PC-9 (cell line): ENCODE measurements at regions not wholly inside any gene's neighbourhood (a gene's known extent, or its start where the extent isn't known, plus 50 kb on each side); places are given as distances from the start of the nearest gene placed in this dataset.
"Not testable (repeated sequence)": the region's sequence is repeated elsewhere in the genome, so short reads cannot be mapped to it uniquely, and the experiment has no call there.

Source experiments
- BruUV-seq: library from RNA; stranded (reverse); fragments of 400-500 nt; replicated peaks from 2 replicates; lab custom pipeline; 2021; lab: Mats Ljungman, UMichigan
- CTCF ChIA-PET: fragments of 300-600 bp; sonication (Branson Sonifier 250); formaldehyde crosslinking; loops from one replicate; lab custom pipeline; 2022; ENCODE audit warnings: antibody characterized with exemption; lab: Charles Lee
- POLR2A ChIA-PET: fragments of 300-600 bp; sonication (Branson Sonifier 250); formaldehyde crosslinking; loops from one replicate; lab custom pipeline; 2022; ENCODE audit warnings: antibody characterized with exemption; ENCODE audit not compliant: unreplicated experiment; lab: Charles Lee
- DNase-seq, 2 experiments: peaks; one replicate each; pipeline versions ENCODE4 v3.0.0 to v3.0.0-alpha.2; 2015 to 2022; ENCODE audit warnings: mixed read lengths in 1 of 2
- H2AFZ ChIP-seq: fragments of 200-600 bp; sonication (generic); 2 replicates; pipeline ENCODE4 v1.8.1; 2017; ENCODE audit warnings: antibody characterized with exemption
- H3F3A ChIP-seq: fragments of 200-600 bp; sonication (generic); 2 replicates; pipeline ENCODE4 v1.8.1; 2017; ENCODE audit warnings: antibody characterized with exemption, mild to moderate bottlenecking, low read depth; ENCODE audit not compliant: insufficient read depth
- H3K27ac ChIP-seq: fragments of 200-600 bp; sonication (generic); 2 replicates; pipeline ENCODE4 v1.6.1; 2016; ENCODE audit warnings: mixed run types
- H3K27me3 ChIP-seq: fragments of 200-600 bp; sonication (generic); 2 replicates; pipeline ENCODE4 v1.6.1; 2016; ENCODE audit warnings: low read depth, mixed run types; ENCODE audit not compliant: insufficient read depth
- H3K36me3 ChIP-seq: fragments of 200-600 bp; sonication (generic); 2 replicates; pipeline ENCODE4 v1.6.1; 2016; ENCODE audit warnings: low read depth, mixed run types
- H3K4me1 ChIP-seq: fragments of 200-600 bp; sonication (generic); replicated peaks from 2 replicates; pipeline ENCODE4 v1.6.1; 2016; ENCODE audit warnings: mixed run types; ENCODE audit not compliant: insufficient read depth
- H3K4me2 ChIP-seq: fragments of 200-600 bp; sonication (generic); 2 replicates; pipeline ENCODE4 v1.6.1; 2017; ENCODE audit warnings: mixed run types
- H3K4me3 ChIP-seq: fragments of 200-600 bp; sonication (generic); 2 replicates; pipeline ENCODE4 v1.6.1; 2016; ENCODE audit warnings: mixed run types
- H3K79me2 ChIP-seq: fragments of 200-600 bp; sonication (generic); 2 replicates; pipeline ENCODE4 v1.6.1; 2017; ENCODE audit warnings: low read depth, mixed run types
- H3K9me2 ChIP-seq: fragments of 200-600 bp; sonication (generic); 2 replicates; pipeline ENCODE4 v1.8.1; 2017; ENCODE audit warnings: mild to moderate bottlenecking; ENCODE audit not compliant: insufficient read depth
- H3K9me3 ChIP-seq: fragments of 200-600 bp; sonication (generic); 2 replicates; pipeline ENCODE4 v1.8.1; 2016; ENCODE audit warnings: low read depth; ENCODE audit not compliant: insufficient read depth
- H4K20me1 ChIP-seq: fragments of 200-600 bp; sonication (generic); 2 replicates; pipeline ENCODE4 v1.8.1; 2017; ENCODE audit not compliant: insufficient read depth
- EZH2 ChIP-seq: fragments of 200-600 bp; sonication (generic); IDR thresholded peaks from 2 replicates; pipeline ENCODE4 v1.8.0; 2017; ENCODE audit warnings: antibody characterized with exemption, low read depth
- intact Hi-C: fragments of 100-400 bp; cut with micrococcal nuclease; formaldehyde crosslinking; loops from one replicate; pipeline ENCODE4 v1.10.0; 2022; ENCODE audit not compliant: unreplicated experiment
- TF ChIP-seq, protein P1 (sequence below): fragments of 200-600 bp; sonication (generic); conservative IDR thresholded peaks from 2 replicates; pipeline ENCODE4 v1.6.1; 2017; ENCODE audit warnings: mixed run types, antibody characterized with exemption, mild to moderate bottlenecking, moderate library complexity

DNA sequence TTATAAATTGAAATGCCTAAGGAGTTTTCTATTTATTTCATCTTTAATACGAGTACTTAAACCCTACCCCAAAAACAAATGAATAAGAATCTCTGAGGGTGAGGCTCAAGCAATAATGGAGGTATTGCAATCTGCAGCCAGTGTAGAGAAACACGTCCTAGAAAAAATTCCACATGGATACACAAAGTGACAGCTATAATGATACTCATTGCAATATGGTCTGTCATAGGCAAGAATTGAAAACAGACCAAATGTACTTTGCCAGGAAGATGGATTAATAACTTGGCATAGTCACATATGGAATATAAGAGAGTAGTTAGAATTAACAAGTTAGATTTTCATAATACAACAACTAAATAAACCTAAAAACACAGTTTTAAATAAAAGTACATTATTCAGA is 440.1 kb upstream of the STEAP1 start:
- no peak overlapping the region for H3K27ac ChIP-seq
- H3K4me2 ChIP-seq, result no peak overlapping the region
- no peaks in the 10 kb centered on the region for H3K36me3 ChIP-seq
- POLR2A ChIA-PET, result no interaction called here
- no peak for DNase-seq
- no peaks in the 10 kb centered on the region for H3K27me3 ChIP-seq
- TF ChIP-seq, protein P1, sequence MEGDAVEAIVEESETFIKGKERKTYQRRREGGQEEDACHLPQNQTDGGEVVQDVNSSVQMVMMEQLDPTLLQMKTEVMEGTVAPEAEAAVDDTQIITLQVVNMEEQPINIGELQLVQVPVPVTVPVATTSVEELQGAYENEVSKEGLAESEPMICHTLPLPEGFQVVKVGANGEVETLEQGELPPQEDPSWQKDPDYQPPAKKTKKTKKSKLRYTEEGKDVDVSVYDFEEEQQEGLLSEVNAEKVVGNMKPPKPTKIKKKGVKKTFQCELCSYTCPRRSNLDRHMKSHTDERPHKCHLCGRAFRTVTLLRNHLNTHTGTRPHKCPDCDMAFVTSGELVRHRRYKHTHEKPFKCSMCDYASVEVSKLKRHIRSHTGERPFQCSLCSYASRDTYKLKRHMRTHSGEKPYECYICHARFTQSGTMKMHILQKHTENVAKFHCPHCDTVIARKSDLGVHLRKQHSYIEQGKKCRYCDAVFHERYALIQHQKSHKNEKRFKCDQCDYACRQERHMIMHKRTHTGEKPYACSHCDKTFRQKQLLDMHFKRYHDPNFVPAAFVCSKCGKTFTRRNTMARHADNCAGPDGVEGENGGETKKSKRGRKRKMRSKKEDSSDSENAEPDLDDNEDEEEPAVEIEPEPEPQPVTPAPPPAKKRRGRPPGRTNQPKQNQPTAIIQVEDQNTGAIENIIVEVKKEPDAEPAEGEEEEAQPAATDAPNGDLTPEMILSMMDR, result no peak
- no peak for TF ChIP-seq EZH2
- intact Hi-C loops, result no loop called here
- no peaks in the 10 kb centered on the region for H3K79me2 ChIP-seq
- H3K9me2 ChIP-seq, result no peaks in the 10 kb centered on the region
- no peak overlapping the region for H2AFZ ChIP-seq
- no peaks in the 10 kb centered on the region for H3K4me1 ChIP-seq
- H3K4me3 ChIP-seq, result no peak overlapping the region
- CTCF ChIA-PET, result no interaction called here
- no peaks in the 10 kb centered on the region for H4K20me1 ChIP-seq
- no TSS peak for BruUV-seq
- no peaks in the 10 kb centered on the region for H3F3A ChIP-seq
- H3K9me3 ChIP-seq, result no peaks in the 10 kb centered on the region

DNA sequence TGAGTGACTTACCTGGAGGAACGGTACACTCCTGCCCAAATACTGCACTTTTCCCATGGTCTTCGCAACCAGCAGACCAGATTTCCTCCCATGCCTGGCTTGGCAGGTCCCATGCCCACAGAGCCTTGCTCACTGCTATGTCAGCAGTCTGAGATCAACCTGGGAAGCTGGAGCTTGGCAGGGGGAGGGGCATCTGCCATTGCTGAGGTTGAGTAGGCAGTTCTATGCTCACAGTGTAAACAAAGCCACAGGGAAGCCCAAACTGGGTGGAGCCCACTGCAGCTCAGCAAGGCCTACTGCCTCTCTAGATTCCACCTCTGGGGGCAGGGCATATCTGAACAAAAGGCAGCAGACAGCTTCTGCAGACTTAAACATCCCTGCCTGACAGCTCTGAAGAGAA is 435.3 kb upstream of the STEAP1 start:
- H3F3A ChIP-seq, H3K9me3 ChIP-seq, H3K9me2 ChIP-seq, POLR2A ChIA-PET, H3K4me1 ChIP-seq, H3K79me2 ChIP-seq, H3K36me3 ChIP-seq, H3K4me3 ChIP-seq, H3K27ac ChIP-seq, H3K27me3 ChIP-seq, intact Hi-C loops, H3K4me2 ChIP-seq, BruUV-seq, CTCF ChIA-PET, H2AFZ ChIP-seq, H4K20me1 ChIP-seq: not testable (repeated sequence)
- peak in 1 of 2 experiments; percentile 25 for DNase-seq

DNA sequence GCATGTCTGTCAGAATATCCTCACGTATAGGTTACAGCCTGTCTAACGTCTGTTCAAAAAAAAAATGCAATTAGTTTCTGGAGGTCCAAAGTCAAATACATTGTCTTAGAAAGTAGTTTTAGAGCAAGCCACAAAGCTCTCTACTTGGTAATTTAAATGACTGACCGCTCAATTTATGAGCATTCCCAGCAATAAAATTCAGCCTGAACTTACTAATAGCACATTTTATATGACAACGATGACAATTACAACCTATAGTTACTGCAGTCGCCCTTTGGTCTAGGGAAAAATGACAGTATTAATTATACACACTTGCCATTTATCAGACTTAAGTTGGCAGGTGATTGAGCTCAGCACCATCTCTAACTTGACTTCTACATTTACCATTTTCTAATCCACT is 425.8 kb upstream of the STEAP1 start:
- no peak for DNase-seq
- no peaks in the 10 kb centered on the region for H3K36me3 ChIP-seq
- no peaks in the 10 kb centered on the region for H3K4me1 ChIP-seq
- no peak overlapping the region for H2AFZ ChIP-seq
- no peaks in the 10 kb centered on the region for H3K27me3 ChIP-seq
- no peak for TF ChIP-seq EZH2
- TF ChIP-seq, protein P1, result no peak
- H4K20me1 ChIP-seq, result no peaks in the 10 kb centered on the region; the same call in 1 of the 2 replicates
- H3K9me2 ChIP-seq, result no peaks in the 10 kb centered on the region
- no peak overlapping the region for H3K4me3 ChIP-seq
- no peak overlapping the region for H3K4me2 ChIP-seq
- no peaks in the 10 kb centered on the region for H3K79me2 ChIP-seq
- POLR2A ChIA-PET, result no interaction called here
- no peaks in the 10 kb centered on the region for H3F3A ChIP-seq
- CTCF ChIA-PET, result interaction anchor here (0.6 kb wide), 1 partner anchor 591 kb away, joined by 3 read pairs; no protein-coding TSS in a partner anchor
- BruUV-seq, result no TSS peak
- no peak overlapping the region for H3K27ac ChIP-seq
- intact Hi-C loops, result no loop called here
- H3K9me3 ChIP-seq, result no peaks in the 10 kb centered on the region

DNA sequence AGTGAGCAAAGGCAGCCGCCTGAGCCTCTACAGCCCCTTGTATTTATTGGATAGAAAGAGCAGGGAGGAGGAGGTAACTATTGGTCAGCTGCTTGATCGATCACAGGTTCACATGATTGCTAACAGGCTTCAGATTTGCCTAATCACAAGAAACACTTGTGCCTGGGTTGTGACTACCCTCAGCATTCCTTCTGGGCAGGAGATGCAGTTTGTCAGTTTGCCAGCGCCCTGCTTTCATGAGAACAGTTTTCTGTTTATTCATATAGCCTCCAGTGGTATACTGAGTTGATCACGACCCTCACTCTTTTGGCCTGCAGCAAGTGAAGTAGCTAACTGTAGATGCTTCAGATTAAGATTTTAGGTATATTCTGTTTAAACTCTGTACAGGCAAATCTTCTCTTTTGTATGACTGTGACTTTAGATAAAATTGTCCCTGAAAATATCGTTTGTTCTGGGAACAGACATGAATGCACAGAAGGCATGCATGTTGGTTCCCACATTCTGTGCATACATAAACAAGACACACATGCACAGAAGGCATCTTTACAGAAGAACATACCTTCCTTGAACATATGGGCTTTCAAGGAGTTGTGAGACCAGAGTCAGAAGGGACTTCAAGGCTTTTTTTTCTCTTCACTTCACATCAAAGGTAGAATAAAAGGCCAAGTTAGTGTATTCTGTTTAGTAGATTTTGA is 422.4 kb upstream of the STEAP1 start:
- Histone ChIP-seq H4K20me1 (no peaks in the 10 kb centered on the region), H3F3A (no peaks in the 10 kb centered on the region), H3K4me1 (no peaks in the 10 kb centered on the region), H3K4me2 (no peak overlapping the region), H3K79me2 (no peaks in the 10 kb centered on the region), H3K9me3 (no peaks in the 10 kb centered on the region), H2AFZ (no peak overlapping the region), H3K27ac (no peak overlapping the region), H3K4me3 (no peak overlapping the region), H3K27me3 (no peaks in the 10 kb centered on the region), H3K36me3 (no peaks in the 10 kb centered on the region), H3K9me2 (no peaks in the 10 kb centered on the region)
- ChIA-PET POLR2A (no interaction called here), CTCF (no interaction called here)
- DNase-seq, result no peak
- intact Hi-C loops, result no loop called here
- BruUV-seq, result no TSS peak
- TF ChIP-seq, protein P1, result no peak
- TF ChIP-seq EZH2, result no peak
